ENCODE measurements at regions not wholly inside any gene's neighbourhood (a gene's known extent, or its start where the extent isn't known, plus 50 kb on each side); places are given as distances from the start of the nearest gene placed in this dataset.

DNA sequence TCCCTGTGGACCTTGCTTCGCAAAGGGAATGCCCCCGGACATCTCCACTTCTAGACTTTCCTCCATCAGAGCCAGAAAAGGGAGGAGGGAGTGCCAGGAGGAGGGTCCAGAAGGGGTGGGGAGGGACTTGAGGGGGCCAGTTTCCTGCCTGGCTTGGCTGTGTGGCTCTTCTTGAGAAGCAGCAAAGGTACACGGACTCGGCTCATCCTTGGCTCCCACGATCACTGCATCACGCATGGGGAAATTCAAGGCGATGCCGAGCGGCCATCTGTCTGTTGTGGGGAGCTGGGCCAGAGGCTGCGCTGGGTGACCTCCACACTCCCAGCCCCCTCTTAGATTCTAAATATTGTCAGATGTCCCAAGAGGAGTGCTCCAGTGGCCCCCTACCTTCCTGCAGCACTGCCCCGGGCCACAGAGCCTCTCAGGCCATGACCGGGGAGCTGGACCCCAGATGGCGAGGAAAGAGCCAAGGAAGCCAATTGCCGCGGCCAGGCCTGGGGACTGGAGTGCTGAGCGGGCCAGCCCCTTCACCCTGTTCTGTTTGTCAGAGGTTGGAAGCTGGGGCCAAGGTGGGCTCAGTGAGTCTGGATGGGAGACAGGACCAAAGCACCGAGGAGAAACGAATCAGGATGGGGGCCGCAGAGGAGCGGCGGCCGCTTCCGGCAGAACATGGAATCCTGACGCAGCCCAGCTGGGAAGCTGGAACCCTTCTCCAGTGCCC, 104.5 kb downstream of the RBFOX3 start:
- DNase-seq (ENCODE audit: low read depth in 2 of 3, low spot score in 2 of 3) = no peak

DNA sequence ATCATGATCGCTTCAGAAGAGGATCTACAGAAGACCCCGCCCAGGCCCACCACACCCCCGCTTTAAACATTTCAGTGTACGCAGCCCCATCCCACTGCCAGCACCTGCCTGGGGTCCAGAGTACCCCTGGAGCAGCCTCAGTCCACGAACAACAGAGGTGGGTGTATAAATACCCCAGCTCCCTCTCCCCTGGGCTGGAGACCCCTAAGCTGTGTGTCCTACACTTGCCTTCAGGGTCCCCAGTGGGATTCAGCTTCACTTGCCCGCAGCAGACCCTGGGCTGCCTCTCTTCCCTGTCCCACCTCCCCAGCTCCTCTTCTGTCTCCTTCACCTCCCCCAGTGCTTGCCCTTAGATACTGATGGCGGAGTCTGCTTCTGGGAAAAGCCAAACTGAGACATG, 105.7 kb downstream of the RBFOX3 start:
- no peak for DNase-seq (ENCODE audit: low read depth in 2 of 3, low spot score in 2 of 3)

DNA sequence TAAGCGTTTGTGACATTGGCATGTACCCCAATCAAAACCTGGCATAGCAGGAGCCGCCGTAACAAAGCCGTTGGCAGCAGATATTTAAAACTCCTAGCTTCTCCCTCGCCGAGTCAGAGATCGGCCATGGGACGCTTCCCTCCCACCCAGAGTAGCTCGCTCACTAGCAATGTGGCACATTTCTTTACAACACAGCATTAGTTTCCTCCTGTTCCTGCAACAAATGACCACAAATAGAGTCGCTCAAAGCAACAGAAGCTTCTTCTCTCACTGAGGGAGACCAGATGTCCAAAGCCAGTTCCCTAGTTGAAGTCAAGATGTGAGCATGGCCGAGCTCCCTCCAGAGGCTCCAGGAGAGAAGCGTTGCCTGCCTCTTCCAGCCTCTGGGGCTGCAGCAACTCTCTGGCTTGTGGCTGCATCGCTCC, 106.7 kb downstream of the RBFOX3 start:
- DNase-seq (ENCODE audit: low read depth in 2 of 3, low spot score in 2 of 3) = no peak

DNA sequence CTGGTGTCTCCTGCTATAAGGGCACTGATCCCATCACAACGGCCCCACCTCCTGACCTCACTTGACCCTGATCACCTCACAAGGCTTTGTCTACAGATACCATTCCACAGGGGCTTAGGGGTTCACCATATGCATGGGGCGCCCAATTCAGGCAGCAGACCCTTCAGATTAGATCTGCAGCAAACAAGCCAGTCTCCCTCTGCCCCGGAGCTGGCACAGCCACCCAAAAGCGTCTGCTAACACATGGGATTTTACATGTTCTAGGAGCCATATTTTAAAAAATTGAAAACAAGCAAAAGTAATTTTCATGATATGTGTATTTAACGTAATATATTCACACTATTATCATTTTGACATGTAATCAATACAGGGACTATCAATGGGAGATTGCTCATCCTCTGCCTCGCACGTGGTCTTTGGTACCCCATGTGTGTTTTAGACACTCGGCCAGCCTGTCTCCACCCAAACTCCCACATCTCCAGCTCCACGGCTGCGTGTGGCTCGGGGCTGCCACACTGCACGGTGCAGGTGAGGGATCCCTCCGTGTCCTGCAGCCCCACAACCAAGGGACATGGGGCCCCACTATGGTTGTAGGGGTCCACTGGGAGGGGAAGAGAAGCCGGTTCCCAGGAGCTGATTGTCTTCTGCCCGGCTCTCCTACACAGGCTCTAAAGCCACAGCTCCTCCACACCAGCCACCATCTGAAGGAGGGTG, 107.6 kb downstream of the RBFOX3 start:
- DNase-seq (ENCODE audit: low read depth in 2 of 3, low spot score in 2 of 3) = no peak

DNA sequence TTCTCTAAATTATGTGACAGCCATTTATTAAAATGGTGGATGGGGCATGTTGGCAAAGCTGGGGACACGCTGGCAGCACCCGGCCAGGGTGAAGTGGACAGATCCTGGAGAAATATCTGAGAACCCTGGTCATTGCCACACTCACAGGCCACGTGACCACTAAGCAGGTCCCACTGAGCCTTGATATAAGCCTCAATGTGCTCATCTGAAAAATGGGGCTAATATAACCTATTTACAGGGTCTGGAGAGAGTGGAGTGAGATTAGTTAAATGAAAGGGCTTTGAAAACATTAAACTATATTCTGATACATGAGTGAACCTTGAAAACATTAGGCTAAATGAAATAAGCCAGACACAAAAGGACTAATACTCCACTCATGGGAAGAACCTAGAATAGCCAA, 108.9 kb downstream of the RBFOX3 start:
- DNase-seq (ENCODE audit: low read depth in 2 of 3, low spot score in 2 of 3) = no peak

DNA sequence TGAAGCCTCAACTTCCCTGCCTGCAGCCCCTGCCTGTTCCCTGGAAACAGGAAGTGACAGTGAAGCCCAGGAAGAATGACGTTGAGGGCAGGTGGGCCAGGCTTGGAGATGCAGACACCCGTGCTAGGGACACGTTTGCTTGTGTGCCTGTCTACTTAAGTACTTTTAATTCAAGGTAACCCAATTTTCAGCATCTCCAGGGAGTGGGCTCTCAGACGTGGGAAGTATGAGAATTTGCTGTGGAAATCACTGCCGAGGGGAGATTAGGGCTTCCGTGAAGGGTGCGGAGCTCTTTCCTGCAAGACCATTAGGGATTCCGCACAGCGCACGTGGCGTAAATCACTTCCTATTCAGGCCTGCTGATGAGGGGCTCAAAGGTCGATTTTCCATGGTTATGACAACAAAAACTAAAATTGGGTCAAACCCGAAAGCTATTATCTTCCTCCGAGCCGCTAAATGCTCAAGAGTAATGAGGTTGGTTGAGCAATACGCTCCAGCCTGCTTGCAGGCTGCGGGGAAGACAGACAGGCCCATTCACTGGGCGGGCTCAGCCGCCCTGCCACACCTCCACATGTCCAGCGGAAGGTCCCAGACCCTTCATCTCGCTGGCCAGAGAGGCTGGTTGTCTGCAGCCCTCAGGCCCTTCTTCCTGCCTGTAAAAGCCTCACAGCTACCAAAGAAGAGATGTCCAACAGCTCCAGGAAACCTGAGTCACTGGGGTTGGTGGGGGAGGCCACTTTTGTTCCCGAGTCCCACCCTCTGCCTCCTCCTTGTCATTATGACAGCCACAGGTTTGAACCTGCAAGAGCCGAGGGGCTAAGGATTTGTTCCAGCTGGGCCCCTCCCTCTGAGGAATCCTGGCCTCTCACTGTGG, 109.9 kb downstream of the RBFOX3 start:
- no peak for DNase-seq (ENCODE audit: low read depth in 2 of 3, low spot score in 2 of 3)

DNA sequence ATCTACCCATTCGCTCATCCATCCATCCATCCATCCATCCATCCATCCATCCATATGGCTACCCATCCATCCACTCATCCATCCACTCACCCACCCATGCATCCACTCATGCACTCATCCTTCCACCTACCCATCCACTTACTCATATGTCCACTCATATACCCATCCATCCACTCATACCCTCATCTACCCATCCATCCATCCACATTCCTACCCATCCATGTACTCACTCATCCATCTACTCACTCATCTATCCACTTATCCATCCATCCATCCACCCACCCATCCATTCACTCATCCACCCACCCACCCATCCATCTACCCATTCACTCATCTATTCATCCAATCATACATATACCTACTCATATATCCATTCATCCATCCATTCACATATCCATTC, 112.0 kb downstream of the RBFOX3 start:
- DNase-seq (ENCODE audit: low read depth in 2 of 3, low spot score in 2 of 3) = no peak

DNA sequence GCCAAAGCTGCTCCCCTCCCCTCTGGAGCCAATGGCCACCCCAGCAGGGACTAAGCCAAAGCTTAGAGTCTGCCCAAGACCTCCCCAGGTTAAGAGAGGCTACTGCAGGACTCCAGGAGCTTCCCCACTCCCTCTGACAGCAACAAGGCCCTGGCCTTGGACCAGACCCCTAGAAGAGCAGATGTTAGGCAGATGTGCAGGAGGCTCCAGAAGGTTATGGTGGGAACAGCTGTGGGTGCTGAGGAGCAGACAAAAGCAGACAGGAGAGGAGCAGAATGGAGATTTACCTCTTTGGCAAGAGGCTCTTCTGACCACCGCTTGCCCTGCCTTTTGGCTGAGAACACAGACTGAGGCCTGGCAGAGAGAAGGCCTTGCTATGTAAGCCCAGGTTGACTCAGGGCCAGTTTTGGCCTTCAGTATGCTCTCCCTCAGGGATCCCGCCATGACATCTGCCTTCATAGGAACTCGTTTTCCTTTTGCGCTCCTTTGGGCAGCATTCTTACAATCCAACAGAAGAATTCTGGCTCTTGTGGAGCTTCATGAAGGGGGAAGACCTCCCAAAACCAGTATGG, 113.0 kb downstream of the RBFOX3 start:
- no peak for DNase-seq (ENCODE audit: low read depth in 2 of 3, low spot score in 2 of 3)

DNA sequence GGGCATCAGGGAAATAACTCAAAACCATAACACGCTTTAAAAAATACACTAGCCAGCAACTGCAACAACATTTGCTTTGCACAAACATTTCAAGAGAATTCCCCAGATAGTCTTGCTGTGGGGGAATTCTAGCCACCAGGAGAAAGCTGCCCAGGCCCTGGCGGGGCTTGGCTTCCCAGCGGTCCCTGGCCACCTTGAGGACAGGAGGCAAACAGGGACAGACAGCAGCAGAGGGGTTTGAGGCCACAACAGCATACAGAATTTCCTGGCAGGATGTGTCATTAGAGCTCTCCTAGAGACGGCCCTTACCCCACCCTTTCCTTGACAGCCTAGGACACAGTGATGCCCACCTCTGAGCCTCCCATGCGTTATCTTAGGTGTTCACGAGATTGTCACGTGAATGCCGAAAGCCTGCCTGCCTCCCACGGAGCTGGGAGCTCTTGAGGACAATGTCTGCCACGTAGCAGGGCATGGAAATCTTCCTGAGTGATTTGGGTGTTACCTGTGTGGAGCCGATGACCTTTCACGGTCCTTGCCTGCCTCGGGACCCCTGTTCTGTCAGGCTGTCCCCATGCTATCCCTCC, 114.3 kb downstream of the RBFOX3 start:
- no peak for DNase-seq (ENCODE audit: low read depth in 2 of 3, low spot score in 2 of 3)

DNA sequence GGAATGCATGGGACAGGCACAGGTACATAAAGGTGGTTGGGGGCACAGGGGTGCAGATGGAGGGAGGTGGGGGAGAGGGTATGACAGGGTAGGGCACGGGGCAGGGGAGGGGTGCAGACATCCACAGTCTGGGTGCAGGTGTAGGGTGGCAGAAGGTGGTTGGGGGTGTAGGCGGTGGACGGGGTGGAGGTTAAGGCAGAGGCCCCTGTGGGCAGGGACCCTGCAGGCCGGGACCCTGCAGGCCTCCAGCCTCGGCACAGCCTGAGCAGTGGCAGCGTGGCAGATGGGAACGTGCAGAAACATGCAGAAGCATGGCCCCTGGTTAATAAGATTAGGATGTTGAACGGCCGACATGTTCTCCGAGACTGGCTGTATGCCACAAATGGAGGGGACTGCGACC, 115.2 kb downstream of the RBFOX3 start:
- no peak for DNase-seq (ENCODE audit: low read depth in 2 of 3, low spot score in 2 of 3)

DNA sequence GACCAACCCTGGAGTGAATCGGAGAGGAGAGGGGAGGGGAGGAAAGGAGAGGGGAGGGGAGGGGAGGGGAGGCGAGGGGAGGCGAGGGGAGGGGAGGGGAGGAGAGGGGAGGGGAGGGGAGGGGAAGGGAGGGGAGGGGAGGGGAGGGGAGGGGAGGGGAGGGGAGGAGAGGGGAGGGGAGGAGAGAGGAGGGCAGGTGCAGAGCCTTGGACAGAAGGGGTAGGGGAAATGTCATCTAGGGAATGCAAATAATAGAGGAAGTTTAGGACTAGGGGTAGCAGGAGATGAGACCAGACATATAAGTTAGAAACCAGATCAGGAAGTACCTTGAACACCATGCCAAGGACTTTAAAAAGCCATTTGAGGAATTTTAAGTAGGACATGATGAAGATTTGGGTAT, 119.8 kb downstream of the RBFOX3 start:
- no peak for DNase-seq (ENCODE audit: low read depth in 2 of 3, low spot score in 2 of 3)

DNA sequence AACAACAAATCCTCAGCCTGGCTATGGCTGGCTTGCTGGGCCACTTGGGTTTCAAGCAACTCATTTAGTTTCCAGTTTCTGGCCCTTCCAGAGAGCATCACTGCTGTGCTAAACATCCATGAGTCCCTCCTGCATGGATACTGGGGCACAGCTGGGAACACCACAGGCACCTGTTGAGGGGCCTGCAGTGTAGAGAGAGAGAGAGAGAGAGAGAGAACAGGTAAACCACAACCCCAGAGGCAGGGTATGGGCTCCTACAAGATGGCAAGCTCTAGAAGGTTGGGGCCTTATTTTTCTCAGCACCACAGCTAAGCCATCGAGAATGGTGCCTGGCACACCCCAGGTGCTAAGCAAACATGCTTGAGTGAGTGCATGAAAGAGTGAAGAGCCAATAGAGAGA, 120.3 kb downstream of the RBFOX3 start:
- no peak for DNase-seq (ENCODE audit: low read depth in 2 of 3, low spot score in 2 of 3)

DNA sequence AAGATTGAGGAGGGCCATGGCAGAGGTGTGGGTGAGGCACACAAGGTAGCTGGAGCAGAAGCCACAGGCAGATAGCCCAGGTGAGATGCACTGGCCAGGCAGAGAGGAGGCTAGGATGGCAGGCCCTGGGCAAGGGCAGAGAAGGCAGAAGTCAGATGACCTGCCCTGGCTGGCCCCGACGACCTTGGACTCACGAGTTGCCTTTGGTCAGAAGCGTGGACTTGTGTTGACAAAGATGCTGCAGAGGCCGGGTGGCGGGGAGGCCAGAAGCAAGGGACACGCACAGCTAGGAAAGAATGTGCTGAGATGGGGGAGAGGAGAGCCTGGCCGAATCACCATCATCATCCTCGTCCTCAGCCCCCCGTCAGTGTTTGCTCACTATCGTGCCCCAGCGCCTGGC, 123.7 kb downstream of the RBFOX3 start:
- DNase-seq (ENCODE audit: low read depth in 2 of 3, low spot score in 2 of 3) = no peak

DNA sequence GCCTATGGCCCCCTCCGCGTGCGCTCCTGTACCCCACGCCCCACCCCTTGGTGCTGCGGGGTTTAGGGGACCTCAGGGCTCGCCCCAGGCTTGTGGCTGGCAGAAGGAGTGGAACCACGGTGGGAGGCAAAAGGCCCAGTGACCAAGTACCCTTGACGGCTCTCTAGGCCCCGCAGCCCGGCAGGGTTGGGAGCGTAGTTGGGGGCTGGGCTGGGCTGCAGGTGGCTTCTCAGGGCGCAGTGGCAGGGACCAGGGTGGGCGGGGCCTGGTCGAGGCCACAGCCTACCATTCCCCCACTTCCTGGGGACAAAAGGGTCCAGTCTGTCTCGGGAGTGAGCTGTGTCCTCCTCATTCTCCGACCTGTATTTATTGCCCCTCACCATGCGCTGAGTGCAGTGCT, 124.9 kb downstream of the RBFOX3 start:
- no peak for DNase-seq (ENCODE audit: low read depth in 2 of 3, low spot score in 2 of 3)

DNA sequence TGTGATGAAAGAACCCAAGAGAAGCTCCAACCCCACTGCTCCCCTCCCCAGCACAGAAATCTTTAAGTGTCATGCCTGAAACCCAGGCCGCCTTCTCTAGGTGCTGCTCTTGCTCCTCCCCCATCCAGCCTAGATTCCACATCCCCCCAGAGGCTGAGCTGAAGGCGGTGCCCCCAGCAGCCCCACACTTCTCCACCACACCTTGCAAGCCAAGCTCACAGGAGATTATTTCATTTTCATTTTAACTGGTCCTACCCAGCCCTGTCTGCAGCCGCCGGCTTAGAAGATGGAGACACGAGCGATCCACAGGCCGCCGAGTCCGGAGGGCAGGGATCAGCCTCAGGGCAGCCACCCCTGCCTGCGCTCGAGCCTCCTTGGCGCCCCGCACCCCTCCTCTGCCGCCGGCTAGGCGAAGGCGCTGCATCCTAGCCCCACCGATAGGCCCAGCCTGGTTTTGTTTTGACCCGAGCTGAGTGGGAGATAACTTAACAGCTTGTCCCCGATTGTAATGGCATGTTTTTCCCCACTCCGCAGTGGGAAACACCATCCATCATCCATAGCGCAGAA, 125.3 kb downstream of the RBFOX3 start:
- DNase-seq (ENCODE audit: low read depth in 2 of 3, low spot score in 2 of 3) = no peak

DNA sequence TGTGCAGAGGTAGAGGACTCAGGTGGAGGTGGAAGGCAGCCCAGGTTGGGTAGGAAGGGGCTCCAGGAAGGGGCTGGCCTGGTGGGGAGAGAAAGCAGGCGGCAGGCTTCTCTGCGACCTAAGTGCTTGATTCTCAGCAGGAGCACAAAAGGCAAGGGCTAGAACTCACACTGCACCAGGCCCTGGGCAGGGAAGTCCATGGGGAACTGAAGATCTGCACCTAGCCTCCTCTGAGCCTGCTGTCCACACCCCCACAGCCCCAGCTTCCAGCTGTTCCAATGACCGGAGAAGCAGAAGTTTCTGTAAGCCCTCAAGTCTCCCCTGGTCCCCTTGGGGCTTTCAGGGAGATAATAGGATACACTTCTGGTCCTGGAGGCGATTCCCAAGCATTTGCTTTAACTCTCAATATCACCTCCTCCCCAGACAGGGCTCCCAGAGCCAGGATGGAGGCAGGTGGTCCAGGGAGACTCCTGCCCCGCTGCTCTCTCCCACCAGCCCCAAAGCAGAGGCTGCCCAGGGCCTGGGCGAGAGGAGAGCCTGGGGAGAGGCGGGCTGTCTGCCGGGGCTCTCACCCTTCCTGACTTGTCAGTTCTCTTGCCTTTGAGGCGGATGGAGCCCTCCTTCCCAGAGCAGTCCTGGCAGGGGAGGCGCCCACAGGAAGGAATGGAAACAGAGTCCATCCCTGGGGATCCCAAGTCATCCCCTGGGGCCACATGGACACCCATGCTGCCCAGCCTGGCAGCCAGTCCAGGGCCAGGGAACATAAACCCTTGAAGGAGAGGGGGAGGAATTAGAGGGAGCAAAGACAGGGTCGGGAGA, 126.0 kb downstream of the RBFOX3 start:
- no peak for DNase-seq (ENCODE audit: low read depth in 2 of 3, low spot score in 2 of 3)

DNA sequence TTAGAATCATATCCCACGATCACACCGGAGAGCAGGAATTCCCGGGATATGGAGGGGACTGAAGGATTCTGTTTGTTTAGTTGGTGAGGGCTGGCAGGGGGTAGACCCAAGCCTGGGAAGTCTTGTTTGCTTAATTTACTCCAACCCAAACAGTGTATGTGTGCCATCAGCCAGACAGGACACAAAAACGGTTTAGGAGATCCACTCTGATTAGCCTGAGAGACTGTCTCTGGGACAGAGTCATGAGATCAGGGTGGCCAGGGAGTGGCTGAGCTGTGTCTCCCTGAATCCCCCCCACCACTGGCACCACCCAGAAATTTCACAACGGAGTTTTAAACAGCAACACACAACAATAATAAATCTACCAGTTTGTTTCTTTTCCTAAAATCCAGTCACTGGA, 127.0 kb downstream of the RBFOX3 start:
- DNase-seq (ENCODE audit: low read depth in 2 of 3, low spot score in 2 of 3) = no peak

DNA sequence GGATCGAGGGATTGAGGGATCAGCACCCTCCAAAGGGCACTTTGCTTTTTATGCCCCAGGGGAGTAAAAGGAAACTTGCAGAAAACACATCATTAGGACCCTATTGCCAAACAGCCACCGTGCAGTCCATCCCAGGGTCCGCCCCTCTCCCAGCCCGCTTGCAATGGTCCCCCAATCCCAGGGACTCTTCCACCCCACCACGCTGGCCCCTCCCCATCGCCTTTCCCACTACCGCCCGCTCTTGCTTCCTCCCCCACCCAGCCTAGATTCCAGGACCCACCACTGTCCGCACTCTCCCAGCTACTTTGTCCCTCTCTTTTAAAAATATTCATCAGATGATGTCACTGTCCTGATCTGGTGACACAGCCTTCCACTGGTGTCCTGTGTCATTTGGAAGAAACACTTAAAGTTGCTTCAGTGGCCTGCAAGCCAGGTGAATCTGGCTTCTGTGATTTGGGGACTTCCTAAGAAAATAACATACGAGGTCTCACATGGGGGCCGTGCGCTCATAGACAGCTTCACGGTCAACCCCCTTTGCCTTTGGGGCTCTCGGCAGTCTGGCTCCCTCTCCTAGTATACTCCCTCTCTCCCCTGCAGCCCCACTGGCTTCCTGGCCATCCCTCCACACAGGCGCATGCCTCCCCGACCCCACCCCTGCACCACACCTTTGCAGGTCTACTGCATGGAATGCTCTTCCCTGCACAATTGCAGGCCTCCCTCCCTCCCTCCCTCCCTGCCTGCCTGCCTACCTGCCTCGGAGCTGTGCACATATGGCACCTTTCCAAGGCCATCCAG, 127.9 kb downstream of the RBFOX3 start:
- no peak for DNase-seq (ENCODE audit: low read depth in 2 of 3, low spot score in 2 of 3)

DNA sequence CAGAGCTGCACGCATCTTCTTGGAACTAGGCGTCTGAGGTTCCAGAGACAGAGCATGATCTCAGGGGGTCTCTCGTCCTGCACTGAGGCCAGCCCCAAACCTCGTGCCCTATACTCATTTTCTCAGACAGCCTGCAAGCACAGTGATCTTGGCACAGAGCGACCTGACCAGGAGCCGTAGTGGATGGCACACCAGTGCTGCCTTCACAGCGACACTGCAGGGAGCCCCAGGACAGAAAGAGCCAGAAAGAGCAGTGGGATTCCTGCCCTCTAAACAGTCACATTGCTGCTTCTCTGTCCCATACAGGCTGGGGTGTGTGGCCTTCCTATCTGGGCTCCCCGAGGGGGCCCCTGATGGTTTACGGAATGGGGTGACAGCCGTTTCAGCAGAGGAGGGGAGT, 131.0 kb downstream of the RBFOX3 start:
- DNase-seq (ENCODE audit: low read depth in 2 of 3, low spot score in 2 of 3) = no peak

Data from activated CD8-positive, alpha-beta memory T cell treated with anti-CD3 and anti-CD28 coated beads for 48 hours (primary cell).